HEK293 (cell line): ENCODE measurements at regions not wholly inside any gene's neighbourhood (a gene's known extent, or its start where the extent isn't known, plus 50 kb on each side); places are given as distances from the start of the nearest gene placed in this dataset.

Source experiments
- CTCF ChIA-PET: fragments of 350-600 bp; formaldehyde crosslinking; extraction: SDS; loops from one replicate; lab custom pipeline; 2021; ENCODE audit warnings: antibody characterized with exemption; lab: Yijun Ruan, JAX
- POLR2A ChIA-PET: fragments of 300-600 bp; formaldehyde crosslinking; extraction: SDS; loops from one replicate; lab custom pipeline; 2020; ENCODE audit warnings: antibody characterized with exemption, inconsistent platforms; lab: Yijun Ruan, JAX
- H3K27ac ChIP-seq: fragments of 200-500 bp; sonication (Bioruptor generic); 2 replicates; pipeline ENCODE4 v1.5.1; 2014; ENCODE audit warnings: low read depth, low read length, control low read depth, inconsistent platforms; ENCODE audit errors: extremely low read depth
- H3K36me3 ChIP-seq, 2 experiments: fragments of 200-500 bp in 1 of 2; sonication (Bioruptor generic) in 1 of 2; 1 replicate in 1 of 2; 2 replicates in 1 of 2; pipeline ENCODE4 v1.5.1; 2014 to 2017; ENCODE audit warnings: inconsistent platforms in 2 of 2, low read length in 2 of 2; ENCODE audit not compliant: control insufficient read depth in 2 of 2, insufficient read depth in 1 of 2
- H3K4me1 ChIP-seq: fragments of 200-500 bp; sonication (Bioruptor generic); 2 replicates; pipeline ENCODE4 v1.5.1; 2014; ENCODE audit warnings: mild to moderate bottlenecking, low read length, inconsistent platforms; ENCODE audit not compliant: control insufficient read depth, insufficient read depth
- H3K4me3 ChIP-seq: 2 replicates; pipeline ENCODE4 v1.5.1; 2011; ENCODE audit warnings: low read depth, mild to moderate bottlenecking, control low read depth, low read length, moderate library complexity
- H3K9me3 ChIP-seq: fragments of 200-500 bp; sonication (Bioruptor generic); 2 replicates; pipeline ENCODE4 v1.5.1; 2014; ENCODE audit warnings: low read depth, low read length, inconsistent platforms; ENCODE audit not compliant: control insufficient read depth, insufficient read depth
- FEZF1 ChIP-seq: fragments of 450-650 bp; formaldehyde crosslinking; IDR thresholded peaks from 2 replicates; pipeline ENCODE4 v1.5.1; 2016; ENCODE audit warnings: missing biosample characterization, missing genetic modification characterization
- GLI2 ChIP-seq: fragments of 450-650 bp; formaldehyde crosslinking; IDR thresholded peaks from 2 replicates; pipeline ENCODE4; 2017; ENCODE audit warnings: missing biosample characterization, missing genetic modification characterization, low read depth, borderline replicate concordance
- GLI4 ChIP-seq: fragments of 450-650 bp; formaldehyde crosslinking; IDR thresholded peaks from 2 replicates; pipeline ENCODE4 v1.5.1; 2016; ENCODE audit warnings: missing biosample characterization, missing genetic modification characterization
- GLIS1 ChIP-seq: fragments of 450-650 bp; formaldehyde crosslinking; IDR thresholded peaks from 2 replicates; pipeline ENCODE4 v1.5.1; 2016; ENCODE audit warnings: missing biosample characterization, missing genetic modification characterization
- KLF1 ChIP-seq: fragments of 450-650 bp; formaldehyde crosslinking; IDR thresholded peaks from 2 replicates; pipeline ENCODE4 v1.5.1; 2016; ENCODE audit warnings: missing biosample characterization, missing genetic modification characterization
- ZBTB48 ChIP-seq: fragments of 450-650 bp; formaldehyde crosslinking; IDR thresholded peaks from 2 replicates; pipeline ENCODE4 v1.5.1; 2016; ENCODE audit warnings: missing biosample characterization, missing genetic modification characterization
- ZBTB6 ChIP-seq: fragments of 450-650 bp; formaldehyde crosslinking; IDR thresholded peaks from 2 replicates; pipeline ENCODE4 v1.5.1; 2017; ENCODE audit warnings: missing biosample characterization, missing genetic modification characterization
- ZBTB8A ChIP-seq: fragments of 450-650 bp; formaldehyde crosslinking; IDR thresholded peaks from 2 replicates; pipeline ENCODE4 v1.5.1; 2016; ENCODE audit warnings: missing biosample characterization, missing genetic modification characterization
- ZFHX2 ChIP-seq: fragments of 450-650 bp; formaldehyde crosslinking; conservative IDR thresholded peaks from 2 replicates; pipeline ENCODE4 v1.5.1; 2016; ENCODE audit warnings: missing biosample characterization, missing genetic modification characterization
- ZIC2 ChIP-seq: fragments of 450-650 bp; formaldehyde crosslinking; IDR thresholded peaks from 2 replicates; pipeline ENCODE4 v1.5.1; 2016; ENCODE audit warnings: missing biosample characterization, missing genetic modification characterization
- ZNF132 ChIP-seq: fragments of 450-650 bp; formaldehyde crosslinking; IDR thresholded peaks from 2 replicates; pipeline ENCODE4 v1.5.1; 2017; ENCODE audit warnings: missing biosample characterization, missing genetic modification characterization, borderline replicate concordance
- ZNF138 ChIP-seq: fragments of 450-650 bp; formaldehyde crosslinking; IDR thresholded peaks from 2 replicates; pipeline ENCODE4 v1.5.1; 2016; ENCODE audit warnings: missing biosample characterization, missing genetic modification characterization, borderline replicate concordance
- ZNF16 ChIP-seq: fragments of 450-650 bp; formaldehyde crosslinking; IDR thresholded peaks from 2 replicates; pipeline ENCODE4 v1.5.1; 2016; ENCODE audit warnings: low read depth, missing biosample characterization, missing genetic modification characterization
- ZNF174 ChIP-seq: fragments of 450-650 bp; formaldehyde crosslinking; IDR thresholded peaks from 2 replicates; pipeline ENCODE4 v1.5.0; 2017; ENCODE audit warnings: missing biosample characterization, mild to moderate bottlenecking, missing genetic modification characterization
- ZNF335 ChIP-seq: fragments of 450-650 bp; formaldehyde crosslinking; conservative IDR thresholded peaks from 2 replicates; pipeline ENCODE4 v1.5.1; 2016; ENCODE audit warnings: missing biosample characterization, missing genetic modification characterization
- ZNF341 ChIP-seq: fragments of 450-650 bp; formaldehyde crosslinking; IDR thresholded peaks from 2 replicates; pipeline ENCODE4; 2016; ENCODE audit warnings: low read depth, missing biosample characterization, missing genetic modification characterization
- ZNF423 ChIP-seq: fragments of 450-650 bp; formaldehyde crosslinking; IDR thresholded peaks from 2 replicates; pipeline ENCODE4 v1.5.1; 2016; ENCODE audit warnings: missing biosample characterization, missing genetic modification characterization
- ZNF473 ChIP-seq: fragments of 450-650 bp; formaldehyde crosslinking; IDR thresholded peaks from 2 replicates; pipeline ENCODE4 v1.5.1; 2017; ENCODE audit warnings: missing biosample characterization, missing genetic modification characterization
- ZNF521 ChIP-seq: fragments of 450-650 bp; formaldehyde crosslinking; IDR thresholded peaks from 2 replicates; pipeline ENCODE4 v1.5.1; 2017; ENCODE audit warnings: missing biosample characterization, mild to moderate bottlenecking, missing genetic modification characterization
- ZNF549 ChIP-seq: fragments of 450-650 bp; IDR thresholded peaks from 2 replicates; pipeline ENCODE4 v1.5.1; 2018; ENCODE audit warnings: missing biosample characterization, missing genetic modification characterization, mild to moderate bottlenecking, inconsistent platforms, moderate library complexity
- ZNF558 ChIP-seq: fragments of 450-650 bp; formaldehyde crosslinking; IDR thresholded peaks from 2 replicates; pipeline ENCODE4 v1.5.1; 2016; ENCODE audit warnings: missing biosample characterization, missing genetic modification characterization
- ZNF560 ChIP-seq: fragments of 450-650 bp; formaldehyde crosslinking; IDR thresholded peaks from 2 replicates; pipeline ENCODE4 v1.5.1; 2017; ENCODE audit warnings: missing biosample characterization, missing genetic modification characterization, borderline replicate concordance
- ZNF561 ChIP-seq: fragments of 450-650 bp; IDR thresholded peaks from 2 replicates; pipeline ENCODE4 v1.5.1; 2018; ENCODE audit warnings: missing biosample characterization, missing genetic modification characterization, borderline replicate concordance
- ZNF777 ChIP-seq: fragments of 450-650 bp; formaldehyde crosslinking; IDR thresholded peaks from 2 replicates; pipeline ENCODE4 v1.5.1; 2017; ENCODE audit warnings: missing biosample characterization, missing genetic modification characterization, borderline replicate concordance
- TF ChIP-seq, protein P1 (sequence below): fragments of 450-650 bp; formaldehyde crosslinking; IDR thresholded peaks from 2 replicates; pipeline ENCODE4 v1.5.1; 2016; ENCODE audit warnings: missing biosample characterization, missing genetic modification characterization
- TF ChIP-seq, protein P2 (sequence below): fragments of 450-650 bp; formaldehyde crosslinking; IDR thresholded peaks from 2 replicates; pipeline ENCODE4 v1.5.1; 2017; ENCODE audit warnings: missing biosample characterization, missing genetic modification characterization

- CTCF ChIA-PET: no interaction called here
- POLR2A ChIA-PET: no interaction called here
- TF ChIP-seq ZNF521 (no peak), ZBTB48 (tag by site-specific recombination) (no peak), ZNF561 (tag by site-specific recombination) (no peak), ZNF341 (tag by site-specific recombination) (no peak), GLI2 (tag by site-specific recombination) (no peak), GLI4 (tag by site-specific recombination) (no peak), ZNF423 (no peak), ZBTB6 (tag by site-specific recombination) (no peak), ZNF335 (no peak), ZBTB8A (tag by site-specific recombination) (no peak)
- Histone ChIP-seq H3K9me3 (no peaks in the 10 kb centered on the region), H3K36me3 (no peaks in the 10 kb centered on the region), H3K27ac (no peak overlapping the region), H3K4me3 (no peak overlapping the region), H3K4me1 (no peaks in the 10 kb centered on the region)
These were observed 266.0 kb upstream of the FSIP2 start for GRCh38 chr2:185472574-185472973.

DNA sequence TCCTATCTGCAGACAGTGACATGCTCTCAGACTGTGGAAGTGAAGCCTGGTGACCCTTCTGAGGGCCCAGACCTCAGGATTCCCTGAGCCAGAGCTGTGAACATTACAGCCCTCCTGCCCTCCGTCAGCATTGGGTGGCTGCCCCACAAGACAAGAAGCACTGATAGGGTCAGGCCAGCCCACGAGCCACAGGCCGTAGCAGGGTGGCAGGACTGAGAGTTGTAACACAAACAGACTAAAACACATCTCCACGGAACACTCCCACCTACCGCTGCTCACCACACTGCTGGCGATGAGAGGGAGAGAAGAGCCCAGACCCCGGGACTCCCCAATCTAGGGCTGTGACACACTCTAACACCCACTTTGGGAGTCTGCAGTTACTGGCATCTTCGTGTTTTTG, 264.8 kb upstream of the FSIP2 start:
- TF ChIP-seq ZNF473 (tag by site-specific recombination): no peak
- TF ChIP-seq, protein P1, sequence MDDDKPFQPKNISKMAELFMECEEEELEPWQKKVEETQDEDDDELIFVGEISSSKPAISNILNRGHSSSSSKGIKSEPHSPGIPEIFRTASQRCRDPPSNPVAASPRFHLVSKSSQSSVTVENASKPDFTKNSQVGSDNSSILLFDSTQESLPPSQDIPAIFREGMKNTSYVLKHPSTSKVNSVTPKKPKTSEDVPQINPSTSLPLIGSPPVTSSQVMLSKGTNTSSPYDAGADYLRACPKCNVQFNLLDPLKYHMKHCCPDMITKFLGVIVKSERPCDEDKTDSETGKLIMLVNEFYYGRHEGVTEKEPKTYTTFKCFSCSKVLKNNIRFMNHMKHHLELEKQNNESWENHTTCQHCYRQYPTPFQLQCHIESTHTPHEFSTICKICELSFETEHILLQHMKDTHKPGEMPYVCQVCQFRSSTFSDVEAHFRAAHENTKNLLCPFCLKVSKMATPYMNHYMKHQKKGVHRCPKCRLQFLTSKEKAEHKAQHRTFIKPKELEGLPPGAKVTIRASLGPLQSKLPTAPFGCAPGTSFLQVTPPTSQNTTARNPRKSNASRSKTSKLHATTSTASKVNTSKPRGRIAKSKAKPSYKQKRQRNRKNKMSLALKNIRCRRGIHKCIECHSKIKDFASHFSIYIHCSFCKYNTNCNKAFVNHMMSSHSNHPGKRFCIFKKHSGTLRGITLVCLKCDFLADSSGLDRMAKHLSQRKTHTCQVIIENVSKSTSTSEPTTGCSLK (tag by site-specific recombination): no peak
- POLR2A ChIA-PET: no interaction called here
- Histone ChIP-seq H3K36me3 (no peaks in the 10 kb centered on the region), H3K9me3 (no peaks in the 10 kb centered on the region), H3K27ac (no peak overlapping the region), H3K4me1 (no peaks in the 10 kb centered on the region), H3K4me3 (no peak overlapping the region)
- CTCF ChIA-PET: no interaction called here

DNA sequence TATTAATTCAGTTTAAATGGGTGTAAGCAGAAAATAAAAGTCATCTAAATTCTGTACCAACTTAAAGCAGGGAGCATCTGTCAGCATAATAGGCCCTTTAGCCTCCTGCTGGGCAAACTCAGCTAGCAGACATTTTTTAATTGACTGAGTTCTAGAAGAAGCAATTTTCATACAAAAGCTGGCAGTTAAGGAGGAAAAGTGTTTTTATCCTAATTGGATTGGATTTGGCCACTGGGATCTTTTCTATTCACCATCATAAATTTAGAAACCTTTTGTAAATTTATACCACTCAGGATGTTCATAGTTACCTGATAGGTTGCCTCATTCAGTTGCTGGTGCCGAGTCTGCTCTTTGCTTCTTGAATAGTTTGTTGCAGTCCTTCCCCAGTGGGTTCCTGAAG, 262.7 kb upstream of the FSIP2 start:
- ChIA-PET POLR2A (no interaction called here), CTCF (interaction anchor here (0.6 kb wide), 1 partner anchor 140 kb away, joined by 3 read pairs; no protein-coding TSS in a partner anchor)
- no peaks in the 10 kb centered on the region for H3K36me3 ChIP-seq
- H3K27ac ChIP-seq: no peak overlapping the region
- TF ChIP-seq, protein P2, sequence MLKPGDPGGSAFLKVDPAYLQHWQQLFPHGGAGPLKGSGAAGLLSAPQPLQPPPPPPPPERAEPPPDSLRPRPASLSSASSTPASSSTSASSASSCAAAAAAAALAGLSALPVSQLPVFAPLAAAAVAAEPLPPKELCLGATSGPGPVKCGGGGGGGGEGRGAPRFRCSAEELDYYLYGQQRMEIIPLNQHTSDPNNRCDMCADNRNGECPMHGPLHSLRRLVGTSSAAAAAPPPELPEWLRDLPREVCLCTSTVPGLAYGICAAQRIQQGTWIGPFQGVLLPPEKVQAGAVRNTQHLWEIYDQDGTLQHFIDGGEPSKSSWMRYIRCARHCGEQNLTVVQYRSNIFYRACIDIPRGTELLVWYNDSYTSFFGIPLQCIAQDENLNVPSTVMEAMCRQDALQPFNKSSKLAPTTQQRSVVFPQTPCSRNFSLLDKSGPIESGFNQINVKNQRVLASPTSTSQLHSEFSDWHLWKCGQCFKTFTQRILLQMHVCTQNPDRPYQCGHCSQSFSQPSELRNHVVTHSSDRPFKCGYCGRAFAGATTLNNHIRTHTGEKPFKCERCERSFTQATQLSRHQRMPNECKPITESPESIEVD: no peak
- no peak for TF ChIP-seq ZIC2 (tag by site-specific recombination)
- no peak for TF ChIP-seq ZNF16 (tag by site-specific recombination)
- no peak for TF ChIP-seq ZNF549
- no peak for TF ChIP-seq ZNF777
- no peak for TF ChIP-seq ZNF560 (tag by site-specific recombination)
- TF ChIP-seq GLIS1 (tag by site-specific recombination): no peak
- TF ChIP-seq GLI4 (tag by site-specific recombination): no peak
- TF ChIP-seq ZNF132 (tag by site-specific recombination): no peak
- no peak for TF ChIP-seq ZNF138
- no peak for TF ChIP-seq FEZF1 (tag by site-specific recombination)
- TF ChIP-seq ZFHX2 (tag by site-specific recombination): no peak
- TF ChIP-seq ZNF341 (tag by site-specific recombination): no peak
- no peak for TF ChIP-seq ZNF558 (tag by site-specific recombination)
- no peak for TF ChIP-seq KLF1 (tag by site-specific recombination)
- no peak for TF ChIP-seq ZNF174 (tag by site-specific recombination)
- TF ChIP-seq, all 188 proteins: peak for 0
- Histone ChIP-seq H3K9me3 (no peaks in the 10 kb centered on the region), H3K4me3 (no peak overlapping the region), H3K4me1 (no peaks in the 10 kb centered on the region)
